T47D (cell line): ENCODE measurements at regions not wholly inside any gene's neighbourhood (a gene's known extent, or its start where the extent isn't known, plus 50 kb on each side); places are given as distances from the start of the nearest gene placed in this dataset.
"Not testable (repeated sequence)": the region's sequence is repeated elsewhere in the genome, so short reads cannot be mapped to it uniquely, and the experiment has no call there.

Source experiments
- DNase-seq, 2 experiments: peaks; one replicate each; pipeline versions ENCODE4 v3.0.0 to v3.0.0-alpha.2; 2011 to 2012; ENCODE audit warnings: low read depth in 1 of 2, low spot score in 1 of 2
- JUND ChIP-seq: IDR thresholded peaks from 2 replicates; pipeline ENCODE4 v1.6.1; 2012; ENCODE audit warnings: low read depth
- in situ Hi-C: cut with HindIII; loops from 2 replicates; pipeline ENCODE4 v1.10.0; 2016; ENCODE audit warnings: low sequenced_read_pairs, low pct_unique_long_range_greater_than_20kb

GRCh38 chr18:57901825-57902589 lies 98.9 kb upstream of the ATP8B1 start:
- in situ Hi-C loops: no loop called here
- peak in 1 of 2 experiments; percentile 76 for DNase-seq
- TF ChIP-seq JUND: no peak

- TF ChIP-seq JUND: no peak
- no peak for DNase-seq
- in situ Hi-C loops: no loop called here
Observed at GRCh38 chr18:57900906-57901435, 97.9 kb upstream of the ATP8B1 start.

GRCh38 chr18:57898506-57899124 lies 95.5 kb upstream of the ATP8B1 start:
- in situ Hi-C loops: no loop called here
- DNase-seq: no peak
- TF ChIP-seq JUND: no peak

GRCh38 chr18:57895182-57895581 lies 92.1 kb upstream of the ATP8B1 start:
- DNase-seq: no peak
- TF ChIP-seq JUND: no peak
- in situ Hi-C loops: no loop called here

- no peak for DNase-seq
- in situ Hi-C loops: no loop called here
- TF ChIP-seq JUND: no peak
Observed at GRCh38 chr18:57891707-57892391, 88.7 kb upstream of the ATP8B1 start.

GRCh38 chr18:57890266-57890665 lies 87.2 kb upstream of the ATP8B1 start:
- DNase-seq: no peak
- in situ Hi-C loops: no loop called here
- no peak for TF ChIP-seq JUND

- DNase-seq: no peak
- in situ Hi-C loops: no loop called here
- TF ChIP-seq JUND: no peak
Observed at GRCh38 chr18:57889841-57890240, 86.7 kb upstream of the ATP8B1 start.

- in situ Hi-C loops: no loop called here
Observed at GRCh38 chr18:57887543-57888383, 84.6 kb upstream of the ATP8B1 start.

GRCh38 chr18:57885931-57886330 lies 82.8 kb upstream of the ATP8B1 start:
- in situ Hi-C loops: no loop called here
- no peak for DNase-seq
- no peak for TF ChIP-seq JUND

More at GRCh38 chr18:57887543-57888383, 84.6 kb upstream of the ATP8B1 start:
- TF ChIP-seq JUND: no peak
- DNase-seq: no peak

GRCh38 chr18:57882465-57882864 lies 79.3 kb upstream of the ATP8B1 start:
- no peak for DNase-seq
- in situ Hi-C loops: no loop called here
- no peak for TF ChIP-seq JUND

- in situ Hi-C loops: no loop called here
Observed at GRCh38 chr18:57881818-57882413, 78.8 kb upstream of the ATP8B1 start.

GRCh38 chr18:57879924-57880323 lies 76.8 kb upstream of the ATP8B1 start:
- in situ Hi-C loops, DNase-seq: not testable (repeated sequence)

More at GRCh38 chr18:57881818-57882413, 78.8 kb upstream of the ATP8B1 start:
- no peak for TF ChIP-seq JUND
- DNase-seq: peak; percentile 20 to 79
